Subcutaneous abdominal adipose tissue (tissue), 5 donors: ENCODE measurements at regions not wholly inside any gene's neighbourhood (a gene's known extent, or its start where the extent isn't known, plus 50 kb on each side); places are given as distances from the start of the nearest gene placed in this dataset.
"Not testable (repeated sequence)": the region's sequence is repeated elsewhere in the genome, so short reads cannot be mapped to it uniquely, and the experiment has no call there.

ENCODE experiments used
- H3K27ac ChIP-seq: one replicate; pipeline ENCODE4 v1.7.0; 2013; ENCODE audit warnings: low read depth, mild to moderate bottlenecking, inconsistent platforms, low read length, moderate library complexity
- H3K27me3 ChIP-seq, 5 donors: one replicate each; pipeline ENCODE4 v1.7.0; 2013; ENCODE audit warnings: low read length in 5 of 5, inconsistent platforms in 1 of 5; ENCODE audit not compliant: control insufficient read depth in 5 of 5, insufficient read depth in 4 of 5
- H3K36me3 ChIP-seq, 5 donors: one replicate each; pipeline ENCODE4 v1.7.0; 2013; ENCODE audit warnings: low read length in 5 of 5; ENCODE audit not compliant: control insufficient read depth in 5 of 5, insufficient read depth in 5 of 5
- H3K4me1 ChIP-seq, 5 donors: one replicate each; pipeline ENCODE4 v1.7.0; 2013; ENCODE audit warnings: low read length in 5 of 5, mild to moderate bottlenecking in 3 of 5, moderate library complexity in 1 of 5; ENCODE audit not compliant: control insufficient read depth in 5 of 5, insufficient read depth in 5 of 5
- H3K4me3 ChIP-seq, 5 donors: one replicate each; pipeline ENCODE4 v1.7.0; 2013; ENCODE audit warnings: low read length in 5 of 5, low read depth in 1 of 5
- H3K9ac ChIP-seq, 5 donors: one replicate each; pipeline ENCODE4 v1.7.0; 2013; ENCODE audit warnings: low read length in 5 of 5, mild to moderate bottlenecking in 4 of 5, moderate library complexity in 3 of 5
- H3K9me3 ChIP-seq, 5 donors: one replicate each; pipeline ENCODE4 v1.7.0; 2013; ENCODE audit warnings: low read length in 5 of 5; ENCODE audit not compliant: control insufficient read depth in 5 of 5
- donor health status: healthy.
- donor health status: healthy.
- donor health status: healthy.
- donor health status: healthy.
- donor health status: healthy.

DNA sequence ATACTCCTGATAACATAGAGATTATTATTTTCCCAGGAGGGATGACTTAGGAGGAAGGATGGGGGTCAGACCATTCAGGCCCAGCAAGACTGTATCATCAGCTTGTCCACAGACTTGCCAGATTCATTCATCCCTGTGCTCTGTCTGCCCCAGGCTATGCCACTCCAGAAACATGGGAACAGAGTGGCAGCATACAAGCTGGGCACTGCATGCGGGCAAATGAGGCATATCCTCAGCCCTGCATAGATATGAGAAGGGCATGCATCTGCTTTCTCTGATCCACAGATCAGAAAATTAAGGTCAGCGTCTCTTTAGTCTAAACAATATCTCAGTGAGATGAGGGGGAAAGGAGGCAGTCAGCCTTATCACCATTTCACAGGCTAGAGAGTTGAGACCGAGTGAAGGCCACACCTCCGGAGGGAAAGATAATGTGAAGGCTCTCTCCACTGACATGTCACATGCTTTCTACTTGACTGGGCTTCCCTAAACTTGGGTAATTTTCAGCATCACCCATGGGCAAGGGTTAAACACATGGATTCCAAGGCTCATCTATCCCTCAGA is 140.5 kb downstream of the TFAP2B start:
- no peaks in the 10 kb centered on the region for H3K4me1 ChIP-seq
- no peaks in the 10 kb centered on the region for H3K27me3 ChIP-seq
- no peaks in the 10 kb centered on the region for H3K36me3 ChIP-seq
- no peak overlapping the region for H3K9ac ChIP-seq
- no peak overlapping the region for H3K27ac ChIP-seq
- H3K9me3 ChIP-seq: no peaks in the 10 kb centered on the region
- H3K4me3 ChIP-seq: no peak overlapping the region

DNA sequence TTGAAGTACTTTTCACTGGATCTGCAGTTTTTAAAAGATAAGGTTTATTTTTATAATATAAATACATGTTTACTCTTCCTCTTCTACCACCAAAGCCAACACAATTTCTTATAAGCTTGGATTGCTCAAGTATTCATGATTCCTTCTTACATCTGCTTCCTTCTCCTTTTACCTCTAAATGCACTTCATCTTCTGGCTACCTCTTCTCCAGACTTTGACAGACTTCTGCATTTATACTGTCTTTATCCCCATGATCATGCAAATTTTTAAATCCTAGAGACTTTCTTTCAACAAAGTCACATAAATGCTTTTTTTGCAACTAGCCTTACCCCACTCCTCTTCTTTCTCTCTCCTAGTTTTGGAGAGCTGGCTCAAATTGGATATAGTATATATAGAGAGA is 142.9 kb downstream of the TFAP2B start:
- H3K4me3 ChIP-seq: no peak overlapping the region
- H3K9ac ChIP-seq: no peak overlapping the region
- H3K4me1 ChIP-seq: no peaks in the 10 kb centered on the region
- no peaks in the 10 kb centered on the region for H3K36me3 ChIP-seq
- H3K9me3 ChIP-seq: no peaks in the 10 kb centered on the region
- no peak overlapping the region for H3K27ac ChIP-seq
- no peaks in the 10 kb centered on the region for H3K27me3 ChIP-seq

DNA sequence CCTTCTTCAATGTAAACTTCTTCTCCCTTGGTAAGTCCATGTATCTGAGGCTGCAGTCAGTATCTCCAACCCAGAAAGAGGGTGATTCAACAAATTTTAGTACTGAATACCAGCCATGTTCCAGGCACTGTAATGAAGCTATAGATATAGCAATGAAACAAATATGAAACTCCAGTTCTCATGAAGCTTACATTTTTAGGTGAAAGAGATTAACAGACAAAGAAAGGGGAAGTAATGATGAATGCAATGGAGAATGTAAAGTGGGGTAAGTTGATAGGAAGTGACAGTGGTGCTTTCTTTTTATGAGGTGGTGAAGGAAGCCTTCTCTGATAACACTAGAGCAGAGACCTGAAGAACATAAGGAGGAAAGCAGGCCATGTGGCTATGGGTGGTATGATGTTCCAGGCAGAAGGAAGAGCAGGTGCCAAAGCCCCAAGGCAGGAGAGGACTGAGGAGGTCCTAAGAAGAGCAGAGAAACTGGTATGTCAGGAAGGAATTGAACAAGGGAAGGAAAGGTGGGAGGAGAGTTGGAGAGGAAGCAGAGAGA is 143.6 kb downstream of the TFAP2B start:
- no peaks in the 10 kb centered on the region for H3K9me3 ChIP-seq
- no peak overlapping the region for H3K9ac ChIP-seq
- H3K4me1 ChIP-seq: no peaks in the 10 kb centered on the region
- no peak overlapping the region for H3K4me3 ChIP-seq
- no peaks in the 10 kb centered on the region for H3K27me3 ChIP-seq
- H3K27ac ChIP-seq: no peak overlapping the region
- no peaks in the 10 kb centered on the region for H3K36me3 ChIP-seq

DNA sequence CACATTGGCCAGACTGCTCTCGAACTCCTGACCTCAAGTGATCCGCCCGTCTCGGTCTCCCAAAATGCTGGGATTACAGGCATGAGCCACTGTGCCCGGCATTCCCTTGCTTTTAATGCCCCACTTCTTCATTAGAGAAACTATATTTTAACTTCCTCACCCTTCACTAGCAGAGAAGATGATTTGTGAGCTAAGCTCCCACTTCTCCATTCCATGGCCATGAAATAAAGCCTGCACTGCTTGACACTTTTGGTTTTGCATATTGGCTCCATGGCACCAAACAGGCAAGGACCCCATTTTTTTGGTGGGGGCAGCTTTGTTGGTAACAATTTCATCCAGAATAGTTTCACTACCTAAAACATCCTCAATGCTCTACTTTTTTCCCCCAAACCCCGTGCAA is 145.3 kb downstream of the TFAP2B start:
- H3K4me1 ChIP-seq: no peaks in the 10 kb centered on the region
- H3K9ac ChIP-seq: no peak overlapping the region
- no peaks in the 10 kb centered on the region for H3K36me3 ChIP-seq
- H3K4me3 ChIP-seq: no peak overlapping the region
- H3K27me3 ChIP-seq: no peaks in the 10 kb centered on the region
- no peaks in the 10 kb centered on the region for H3K9me3 ChIP-seq
- H3K27ac ChIP-seq: no peak overlapping the region

DNA sequence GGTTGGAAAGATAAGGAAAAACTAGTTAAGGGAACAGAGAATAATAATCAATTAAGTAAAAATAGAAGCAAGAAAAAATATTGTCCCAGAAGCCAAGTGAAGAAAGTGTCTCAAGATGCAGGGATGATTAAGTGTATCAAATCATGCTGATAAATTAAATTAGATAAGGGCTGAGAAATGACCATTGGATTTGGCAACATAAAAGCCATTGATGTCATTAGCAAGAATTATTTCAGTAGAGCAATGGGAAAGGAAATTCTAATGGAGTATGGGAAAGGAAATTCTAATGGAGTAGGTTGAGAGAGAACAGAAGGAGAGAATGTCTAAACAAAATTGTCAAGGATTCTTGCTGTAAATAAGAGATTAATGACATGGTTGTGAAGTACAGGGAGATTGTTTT is 146.8 kb downstream of the TFAP2B start:
- Histone ChIP-seq H3K9me3 (no peaks in the 10 kb centered on the region), H3K9ac (no peak overlapping the region), H3K4me1 (no peaks in the 10 kb centered on the region), H3K36me3 (no peaks in the 10 kb centered on the region), H3K4me3 (no peak overlapping the region), H3K27ac (no peak overlapping the region), H3K27me3 (no peaks in the 10 kb centered on the region)

DNA sequence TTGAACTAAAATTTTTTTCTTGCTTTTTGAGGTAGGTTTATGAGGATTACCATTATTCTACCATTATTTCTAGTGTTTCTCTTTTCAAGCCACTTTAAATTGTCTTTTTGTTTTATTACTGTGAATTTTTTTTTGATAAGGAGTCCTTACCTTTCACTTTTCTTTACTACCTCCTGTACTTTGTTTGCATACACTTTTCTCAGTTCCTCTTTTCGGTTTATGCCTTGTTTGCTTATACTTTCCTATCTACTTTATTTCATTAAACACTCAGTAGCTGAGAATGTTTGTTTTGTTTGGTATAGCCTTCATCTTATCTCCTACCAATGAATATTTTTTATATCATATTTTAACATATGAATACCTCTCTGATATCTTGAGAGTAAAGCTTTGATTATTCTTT is 147.9 kb downstream of the TFAP2B start:
- Histone ChIP-seq H3K9ac (no peak overlapping the region), H3K4me3 (no peak overlapping the region), H3K4me1 (no peaks in the 10 kb centered on the region), H3K27ac (no peak overlapping the region), H3K9me3 (no peaks in the 10 kb centered on the region), H3K27me3 (no peaks in the 10 kb centered on the region), H3K36me3 (no peaks in the 10 kb centered on the region)

DNA sequence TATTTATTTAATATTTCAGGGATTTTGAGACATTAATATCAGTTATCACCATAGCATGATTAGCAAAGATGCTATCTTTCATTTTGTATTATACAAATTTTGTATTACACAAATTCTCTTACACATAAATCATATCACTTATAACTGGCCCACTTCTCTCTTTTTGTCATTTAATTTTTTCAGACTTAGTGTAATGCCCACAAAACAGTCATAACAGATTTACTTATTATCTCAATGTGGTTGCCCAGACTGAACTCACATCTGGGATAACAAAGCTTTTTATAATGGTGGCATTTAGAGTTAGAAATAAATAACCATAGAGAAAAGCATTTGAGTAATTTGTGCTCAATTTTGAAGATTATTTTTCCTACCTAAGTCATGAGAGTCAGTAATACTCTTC is 148.3 kb downstream of the TFAP2B start:
- H3K27me3 ChIP-seq: no peaks in the 10 kb centered on the region
- no peak overlapping the region for H3K9ac ChIP-seq
- H3K4me1 ChIP-seq: no peaks in the 10 kb centered on the region
- no peak overlapping the region for H3K4me3 ChIP-seq
- H3K36me3 ChIP-seq: no peaks in the 10 kb centered on the region
- H3K27ac ChIP-seq: no peak overlapping the region
- H3K9me3 ChIP-seq: no peaks in the 10 kb centered on the region

DNA sequence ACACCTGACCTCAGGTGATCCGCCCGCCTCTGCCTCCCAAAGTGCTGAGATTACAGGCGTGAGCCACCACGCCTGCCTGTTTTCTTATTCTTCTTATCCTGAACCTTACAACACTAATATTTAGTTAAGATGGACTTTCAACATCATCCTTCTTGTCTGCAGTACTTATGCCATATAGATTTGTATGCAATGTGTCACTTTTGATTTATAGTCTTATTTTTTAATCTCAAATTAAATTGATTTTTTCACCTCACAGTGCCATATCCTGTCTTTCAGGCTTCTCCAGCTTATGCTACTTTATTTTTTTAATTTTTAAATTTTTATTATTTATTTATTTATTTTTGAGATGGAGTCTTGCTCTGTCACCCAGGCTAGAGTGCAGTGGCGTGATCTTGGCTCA is 149.6 kb downstream of the TFAP2B start:
- H3K4me1 ChIP-seq, H3K36me3 ChIP-seq, H3K27ac ChIP-seq, H3K9me3 ChIP-seq, H3K4me3 ChIP-seq, H3K9ac ChIP-seq, H3K27me3 ChIP-seq: not testable (repeated sequence)

DNA sequence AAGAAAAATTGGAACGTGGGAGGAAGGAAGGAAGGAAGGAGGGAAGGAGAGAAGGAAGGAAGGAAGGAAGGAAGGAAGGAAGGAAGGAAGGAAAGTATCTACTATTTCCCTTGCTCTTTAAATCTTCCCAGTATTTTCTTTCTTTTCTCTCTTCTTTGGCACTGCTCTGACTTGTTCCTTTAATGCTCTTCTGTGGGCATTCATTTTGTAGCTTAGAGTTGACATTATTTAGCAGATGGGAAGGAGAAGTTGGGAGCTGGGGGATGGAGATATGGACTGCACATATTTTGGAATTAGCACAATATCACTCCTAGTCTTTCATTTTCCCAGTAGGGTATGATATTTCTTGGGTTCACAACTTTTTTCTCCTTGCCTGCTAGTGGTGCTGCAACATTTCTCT is 152.2 kb downstream of the TFAP2B start:
- Histone ChIP-seq H3K4me3 (no peak overlapping the region), H3K4me1 (no peaks in the 10 kb centered on the region), H3K27me3 (no peaks in the 10 kb centered on the region), H3K36me3 (no peaks in the 10 kb centered on the region), H3K27ac (no peak overlapping the region), H3K9me3 (no peaks in the 10 kb centered on the region), H3K9ac (no peak overlapping the region)

DNA sequence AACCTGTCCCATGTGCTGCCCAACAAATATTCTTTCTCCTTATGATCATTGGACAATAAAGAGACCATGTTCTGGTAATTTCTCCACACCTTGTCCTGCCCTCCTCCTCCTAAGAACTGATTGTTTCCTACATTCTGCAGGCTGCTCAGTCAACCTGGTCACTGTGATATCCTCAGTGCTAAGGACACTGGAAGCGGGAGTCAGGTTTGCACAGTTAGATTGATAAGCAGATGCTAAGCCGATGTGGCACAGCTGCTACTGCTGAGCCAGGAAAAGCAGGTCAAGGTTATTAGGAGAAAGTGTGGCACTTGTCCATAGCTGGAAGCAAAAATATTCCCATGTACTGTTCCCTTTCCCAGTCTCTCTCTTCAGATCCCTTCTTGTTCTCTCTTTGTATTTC is 154.8 kb downstream of the TFAP2B start:
- H3K27me3 ChIP-seq: no peaks in the 10 kb centered on the region
- no peak overlapping the region for H3K9ac ChIP-seq
- H3K36me3 ChIP-seq: no peaks in the 10 kb centered on the region
- no peak overlapping the region for H3K27ac ChIP-seq
- H3K4me1 ChIP-seq: no peaks in the 10 kb centered on the region
- H3K9me3 ChIP-seq: no peaks in the 10 kb centered on the region
- H3K4me3 ChIP-seq: no peak overlapping the region

DNA sequence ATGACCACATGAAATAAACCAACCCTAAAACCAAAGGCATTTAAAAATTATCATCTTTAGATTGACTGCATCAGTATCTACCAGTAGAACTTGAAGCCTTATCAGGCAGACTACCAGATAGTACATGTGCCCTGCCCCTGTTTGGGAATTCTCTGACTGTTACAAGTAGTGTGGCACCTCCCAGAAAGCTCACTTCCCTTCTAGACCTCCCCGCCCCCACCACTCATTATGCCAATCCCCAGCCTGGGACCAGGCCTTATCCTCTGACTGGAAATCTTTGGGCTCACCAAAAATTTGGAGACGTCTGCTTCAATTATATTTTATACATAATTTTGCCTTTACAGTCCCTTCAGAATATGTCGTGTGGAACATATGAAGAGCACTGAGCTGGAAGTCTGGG is 155.6 kb downstream of the TFAP2B start:
- H3K9ac ChIP-seq: no peak overlapping the region
- no peaks in the 10 kb centered on the region for H3K4me1 ChIP-seq
- H3K36me3 ChIP-seq: no peaks in the 10 kb centered on the region
- no peaks in the 10 kb centered on the region for H3K9me3 ChIP-seq
- no peaks in the 10 kb centered on the region for H3K27me3 ChIP-seq
- no peak overlapping the region for H3K4me3 ChIP-seq
- H3K27ac ChIP-seq: no peak overlapping the region
